H1 (cell line): ENCODE measurements at regions not wholly inside any gene's neighbourhood (a gene's known extent, or its start where the extent isn't known, plus 50 kb on each side); places are given as distances from the start of the nearest gene placed in this dataset.

Source experiments
- CTCF ChIA-PET: fragments of 300-600 bp; sonication (Branson Sonifier 250); formaldehyde crosslinking; loops from one replicate; lab custom pipeline; 2021; ENCODE audit not compliant: partially characterized antibody; lab: Charles Lee
- POLR2A ChIA-PET: fragments of 300-600 bp; sonication (Branson Sonifier 250); formaldehyde crosslinking; loops from one replicate; lab custom pipeline; 2021; ENCODE audit warnings: inconsistent platforms; ENCODE audit not compliant: partially characterized antibody; lab: Charles Lee
- DNase-seq, 2 experiments: peaks; one replicate each; pipeline versions ENCODE4 v3.0.0 to v3.0.0-alpha.2; 2010 to 2022; ENCODE audit warnings: low spot score in 2 of 2, low read depth in 1 of 2, mixed read lengths in 1 of 2
- FAIRE-seq: peaks from 2 replicates; lab custom pipeline; 2011; peaks lifted over from hg19 to GRCh38; lab: Jason Lieb, UNC
- H2AFZ ChIP-seq: 2 replicates; pipeline ENCODE4 v1.8.1; 2012; ENCODE audit warnings: low read length, inconsistent platforms
- H2AK5ac ChIP-seq: 2 replicates; pipeline ENCODE4 v1.6.1; 2013; ENCODE audit warnings: low read depth, low read length
- H2BK120ac ChIP-seq: replicated peaks from 2 replicates; pipeline ENCODE3; 2013; ENCODE audit warnings: low read depth, low read length, inconsistent platforms
- H2BK12ac ChIP-seq: 2 replicates; pipeline ENCODE4 v1.6.1; 2013; ENCODE audit warnings: low read depth, low read length
- H2BK15ac ChIP-seq: 2 replicates; pipeline ENCODE4 v1.6.1; 2013; ENCODE audit warnings: low read length
- H2BK20ac ChIP-seq: 2 replicates; pipeline ENCODE4 v1.6.1; 2013; ENCODE audit warnings: low read length
- H2BK5ac ChIP-seq: 2 replicates; pipeline ENCODE4 v1.6.1; 2013; ENCODE audit warnings: low read depth, low read length
- H3K14ac ChIP-seq: 2 replicates; pipeline ENCODE4 v1.6.1; 2013; ENCODE audit warnings: inconsistent platforms; ENCODE audit not compliant: insufficient read length
- H3K18ac ChIP-seq: 2 replicates; pipeline ENCODE4 v1.6.1; 2013; ENCODE audit warnings: low read length; ENCODE audit errors: extremely low read depth
- H3K23ac ChIP-seq: 2 replicates; pipeline ENCODE4 v1.6.1; 2013; ENCODE audit warnings: inconsistent platforms; ENCODE audit not compliant: insufficient read length
- H3K23me2 ChIP-seq: 2 replicates; pipeline ENCODE4 v1.6.1; 2013; ENCODE audit warnings: low read depth, low read length
- H3K27ac ChIP-seq: 2 replicates; pipeline ENCODE4 v1.6.1; 2011; ENCODE audit warnings: low read depth, low read length, inconsistent platforms
- H3K27me3 ChIP-seq, 4 experiments: replicated peaks in 1 of 4; 1 replicate in 1 of 4; 2 replicates in 3 of 4; pipeline versions ENCODE4 v1.6.1 to v1.8.1; 2011 to 2013; ENCODE audit warnings: low read length in 3 of 4, mild to moderate bottlenecking in 3 of 4, inconsistent platforms in 2 of 4, mixed read lengths in 2 of 4, moderate library complexity in 1 of 4; ENCODE audit not compliant: control insufficient read depth in 3 of 4, insufficient read depth in 3 of 4; ENCODE audit errors: extremely low read depth in 1 of 4
- H3K36me3 ChIP-seq, 4 experiments: 2 replicates each; pipeline versions ENCODE4 v1.6.1 to v1.8.1; 2011 to 2013; ENCODE audit warnings: mild to moderate bottlenecking in 4 of 4, low read length in 3 of 4, moderate library complexity in 2 of 4, control low read depth in 1 of 4, inconsistent platforms in 1 of 4; ENCODE audit not compliant: insufficient read depth in 4 of 4, control insufficient read depth in 2 of 4
- H3K4ac ChIP-seq: replicated peaks from 2 replicates; pipeline ENCODE3; 2013; ENCODE audit warnings: low read length, low read depth, mixed read lengths, inconsistent platforms; ENCODE audit not compliant: insufficient read length
- H3K4me1 ChIP-seq, 4 experiments: replicated peaks in 1 of 4; 1 replicate in 1 of 4; 2 replicates in 3 of 4; pipeline versions ENCODE4 v1.6.1 to v1.8.1; 2011 to 2013; ENCODE audit warnings: low read length in 3 of 4, inconsistent platforms in 2 of 4, mixed read lengths in 1 of 4; ENCODE audit not compliant: insufficient read depth in 4 of 4, control insufficient read depth in 3 of 4
- H3K4me2 ChIP-seq, 2 experiments: 2 replicates each; pipeline versions ENCODE4 v1.6.1 to v1.8.1; 2011 to 2013; ENCODE audit warnings: low read depth in 2 of 2, low read length in 2 of 2, control low read depth in 1 of 2, inconsistent platforms in 1 of 2, mild to moderate bottlenecking in 1 of 2; ENCODE audit not compliant: insufficient read depth in 1 of 2
- H3K4me3 ChIP-seq, 4 experiments: fragments of 200-600, 300-600 bp in 1 of 4; sonication (generic), shearing (Covaris generic), sonication (Bioruptor Twin) in 1 of 4; 2 replicates each; pipeline versions ENCODE4 v1.5.1 to v1.8.1; 2011 to 2016; ENCODE audit warnings: low read length in 4 of 4, low read depth in 3 of 4, control low read depth in 2 of 4, inconsistent platforms in 2 of 4, mild to moderate bottlenecking in 2 of 4, mixed read lengths in 1 of 4, moderate library complexity in 1 of 4; ENCODE audit not compliant: insufficient read depth in 2 of 4; ENCODE audit errors: extremely low read depth in 1 of 4
- H3K56ac ChIP-seq: replicated peaks from 2 replicates; pipeline ENCODE3; 2013; ENCODE audit warnings: low read depth, mild to moderate bottlenecking, mixed read lengths, low read length, inconsistent platforms; ENCODE audit not compliant: insufficient read length
- H3K79me1 ChIP-seq: 2 replicates; pipeline ENCODE4 v1.6.1; 2013; ENCODE audit warnings: low read depth, low read length, control low read depth
- H3K79me2 ChIP-seq, 2 experiments: 2 replicates each; pipeline versions ENCODE4 v1.6.1 to v1.8.1; 2012 to 2013; ENCODE audit warnings: low read length in 2 of 2, mild to moderate bottlenecking in 2 of 2, inconsistent platforms in 1 of 2; ENCODE audit not compliant: insufficient read depth in 2 of 2, control insufficient read depth in 1 of 2
- H3K9ac ChIP-seq, 4 experiments: replicated peaks in 1 of 4; 1 replicate in 1 of 4; 2 replicates in 3 of 4; pipeline versions ENCODE4 v1.6.1 to v1.8.1; 2011 to 2013; ENCODE audit warnings: low read depth in 3 of 4, low read length in 3 of 4, control low read depth in 2 of 4, mild to moderate bottlenecking in 2 of 4, moderate library complexity in 2 of 4, inconsistent platforms in 1 of 4; ENCODE audit errors: extremely low read depth in 1 of 4
- H3K9me3 ChIP-seq, 2 experiments: 2 replicates each; pipeline versions ENCODE4 v1.6.1 to v1.8.1; 2012 to 2013; ENCODE audit warnings: mild to moderate bottlenecking in 2 of 2, moderate library complexity in 2 of 2, control low read depth in 1 of 2, inconsistent platforms in 1 of 2, low read depth in 1 of 2, low read length in 1 of 2, mixed read lengths in 1 of 2; ENCODE audit not compliant: insufficient read depth in 2 of 2
- H4K20me1 ChIP-seq, 2 experiments: replicated peaks in 1 of 2; 2 replicates each; pipeline versions ENCODE3 to v1.8.1; 2011 to 2013; ENCODE audit warnings: inconsistent platforms in 2 of 2, low read length in 2 of 2, mild to moderate bottlenecking in 1 of 2; ENCODE audit not compliant: insufficient read depth in 2 of 2, control insufficient read depth in 1 of 2
- H4K5ac ChIP-seq: 2 replicates; pipeline ENCODE4 v1.6.1; 2013; ENCODE audit warnings: low read length, low read depth, mixed read lengths, inconsistent platforms; ENCODE audit not compliant: insufficient read length
- H4K8ac ChIP-seq: 2 replicates; pipeline ENCODE4 v1.8.0; 2013; ENCODE audit warnings: mild to moderate bottlenecking, moderate library complexity, low read length, inconsistent platforms; ENCODE audit not compliant: insufficient read depth; ENCODE audit errors: extremely low read depth
- H4K91ac ChIP-seq: replicated peaks from 2 replicates; pipeline ENCODE3; 2013; ENCODE audit warnings: low read length, mixed read lengths, inconsistent platforms; ENCODE audit not compliant: insufficient read length
- CREB1 ChIP-seq: IDR thresholded peaks from 2 replicates; pipeline ENCODE4 v1.6.1; 2012; ENCODE audit warnings: inconsistent platforms
- CTCF ChIP-seq, 3 experiments: IDR thresholded peaks; 1 replicate in 2 of 3; 2 replicates in 1 of 3; pipeline versions ENCODE4 v1.5.1 to v1.6.1; 2011; ENCODE audit warnings: low read length in 3 of 3, mild to moderate bottlenecking in 3 of 3, inconsistent platforms in 2 of 3, low read depth in 1 of 3, moderate library complexity in 1 of 3; ENCODE audit not compliant: insufficient read depth in 1 of 3; ENCODE audit errors: control extremely low read depth in 1 of 3
- RAD21 ChIP-seq, 2 experiments: IDR thresholded peaks in 1 of 2; conservative IDR thresholded peaks in 1 of 2; 2 replicates each; pipeline ENCODE4 v1.6.1; 2011; ENCODE audit warnings: low read depth in 2 of 2, low read length in 2 of 2, improper control_type of control experiment in 1 of 2, inconsistent platforms in 1 of 2, mild to moderate bottlenecking in 1 of 2, moderate library complexity in 1 of 2
- WGBS, 2 experiments: shearing (Covaris generic) in 1 of 2; methylation state at CpG; one replicate each; pipeline versions ENCODE4 v1.1.6 to v1.1.7; 2013 to 2015; ENCODE audit warnings: low lambda C conversion rate in 2 of 2, mixed read lengths in 2 of 2, inconsistent platforms in 1 of 2, low coverage in 1 of 2, missing lambda C conversion rate in 1 of 2; ENCODE audit not compliant: insufficient replicate concordance in 2 of 2, insufficient coverage in 1 of 2, insufficient read length in 1 of 2; ENCODE audit errors: extremely low coverage in 1 of 2, missing lambda C conversion rate in 1 of 2; 5-methylcytosine and 5-hydroxymethylcytosine counted together

- Histone ChIP-seq H3K36me3 (no peaks in the 10 kb centered on the region), H4K91ac (no peak overlapping the region), H4K5ac (no peak overlapping the region), H3K27me3 (no peaks in the 10 kb centered on the region), H3K4me1 (peaks cover 0 to 4% (median 3%) of the 10 kb centered on the region in 4 experiments; a peak in 3 of 7 replicates), H2AK5ac (no peak overlapping the region), H3K27ac (no peak overlapping the region), H3K23me2 (no peaks in the 10 kb centered on the region), H3K9me3 (no peaks in the 10 kb centered on the region), H2BK15ac (no peak overlapping the region), H2BK20ac (no peak overlapping the region), H3K14ac (no peak overlapping the region), H4K8ac (no peak overlapping the region), H3K4me3 (no peak overlapping the region), H3K9ac (no peak overlapping the region), H2BK120ac (no peak overlapping the region), H2BK5ac (no peak overlapping the region), H3K79me2 (no peaks in the 10 kb centered on the region), H3K23ac (no peak overlapping the region), H3K56ac (no peak overlapping the region), H3K79me1 (no peaks in the 10 kb centered on the region), H3K18ac (no peak overlapping the region), H3K4me2 (no peak overlapping the region), H4K20me1 (no peaks in the 10 kb centered on the region), H3K4ac (no peak overlapping the region), H2BK12ac (no peak overlapping the region), H2AFZ (no peak overlapping the region)
- no peak for DNase-seq
- WGBS, 2 experiments, result 75% methylated on average over 2 of the region's 2 CpGs; no CpG with 5 or more reads in 1 of the 2 experiments
- POLR2A ChIA-PET, result no interaction called here
- CTCF ChIA-PET, result interaction anchor here (0.6 to 2.1 kb wide), 5 partner anchors 109 to 236 kb away, joined by 3 to 7 read pairs (median 3); no protein-coding TSS in a partner anchor
- 0 out of 4 replicates have a peak, but pooled peaks of 1 of the 3 experiments have one; percentile 10 for TF ChIP-seq CTCF (IDR thresholded peaks at IDR 0.05; ENCODE audit: control extremely low read depth in 1 of 3, insufficient read depth in 1 of 3, low read depth in 1 of 3, low read length in 3 of 3)
- no peak for TF ChIP-seq CREB1
- peak; percentile 43 to 60 for TF ChIP-seq RAD21 (IDR thresholded peaks at IDR 0.05 in 1 of 2, conservative IDR thresholded peaks at IDR 0.05 in 1 of 2; ENCODE audit: low read depth in 2 of 2, low read length in 2 of 2)
- no peak for FAIRE-seq
These were observed 453.9 kb downstream of the WDR72 start for GRCh38 chr15:53305554-53305953.
